ENCODE measurements at regions not wholly inside any gene's neighbourhood (a gene's known extent, or its start where the extent isn't known, plus 50 kb on each side); places are given as distances from the start of the nearest gene placed in this dataset.

GRCh38 chr1:187409341-187409740 lies 580.6 kb downstream of the PLA2G4A start:
- ChIA-PET CTCF (no interaction called here), POLR2A (no interaction called here)
- no peak for TF ChIP-seq CTCF (IDR thresholded peaks at IDR 0.05; ENCODE audit: insufficient read depth, low read length, missing control alignments)
- no peak for DNase-seq (ENCODE audit: low read depth, low spot score)
- H3K4me3 ChIP-seq (ENCODE audit: low read depth, low read length) = no peak overlapping the region

GRCh38 chr1:187411118-187411517 lies 582.4 kb downstream of the PLA2G4A start:
- DNase-seq (ENCODE audit: low read depth, low spot score) = no peak
- no peak overlapping the region for H3K4me3 ChIP-seq (ENCODE audit: low read depth, low read length)
- CTCF ChIA-PET = no interaction called here
- no peak for TF ChIP-seq CTCF (IDR thresholded peaks at IDR 0.05; ENCODE audit: insufficient read depth, low read length, missing control alignments)
- POLR2A ChIA-PET = no interaction called here

GRCh38 chr1:187413405-187414169 lies 584.8 kb downstream of the PLA2G4A start:
- ChIA-PET POLR2A (no interaction called here), CTCF (no interaction called here)
- no peak for DNase-seq (ENCODE audit: low read depth, low spot score)
- TF ChIP-seq CTCF (IDR thresholded peaks at IDR 0.05; ENCODE audit: insufficient read depth, low read length, missing control alignments) = no peak
- no peak overlapping the region for H3K4me3 ChIP-seq (ENCODE audit: low read depth, low read length)

- CTCF ChIA-PET = no interaction called here
- no peak for DNase-seq (ENCODE audit: low read depth, low spot score)
- POLR2A ChIA-PET = no interaction called here
- TF ChIP-seq CTCF (IDR thresholded peaks at IDR 0.05; ENCODE audit: insufficient read depth, low read length, missing control alignments) = no peak
- H3K4me3 ChIP-seq (ENCODE audit: low read depth, low read length) = no peak overlapping the region
These were observed 586.3 kb downstream of the PLA2G4A start for GRCh38 chr1:187415065-187415464.

GRCh38 chr1:187417520-187417919 lies 588.8 kb downstream of the PLA2G4A start:
- no peak for DNase-seq (ENCODE audit: low read depth, low spot score)
- POLR2A ChIA-PET = no interaction called here
- CTCF ChIA-PET = no interaction called here
- H3K4me3 ChIP-seq (ENCODE audit: low read depth, low read length) = no peak overlapping the region
- no peak for TF ChIP-seq CTCF (IDR thresholded peaks at IDR 0.05; ENCODE audit: insufficient read depth, low read length, missing control alignments)

GRCh38 chr1:187433598-187433997 lies 604.8 kb downstream of the PLA2G4A start:
- H3K4me3 ChIP-seq (ENCODE audit: low read depth, low read length) = no peak overlapping the region
- CTCF ChIA-PET = no interaction called here
- DNase-seq (ENCODE audit: low read depth, low spot score) = no peak
- TF ChIP-seq CTCF (IDR thresholded peaks at IDR 0.05; ENCODE audit: insufficient read depth, low read length, missing control alignments) = no peak
- POLR2A ChIA-PET = no interaction called here
